GM23338 (cell line): ENCODE measurements at regions not wholly inside any gene's neighbourhood (a gene's known extent, or its start where the extent isn't known, plus 50 kb on each side); places are given as distances from the start of the nearest gene placed in this dataset.

Experiments
- ATAC-seq: fragments of 200-7000 bp; cut with Tn5 transposase; 3 replicates; pipeline ENCODE4 v1.9.1; 2020
- DNase-seq: peaks from one replicate; pipeline ENCODE4 v3.0.0-alpha.2; 2015; ENCODE audit warnings: low spot score
- H2AFZ ChIP-seq: fragments of 200-600 bp; sonication (generic); 2 replicates; pipeline ENCODE4 v1.8.0; 2016; ENCODE audit warnings: antibody characterized with exemption, mild to moderate bottlenecking, moderate library complexity
- H3F3A ChIP-seq: fragments of 200-600 bp; sonication (generic); replicated peaks from 2 replicates; pipeline ENCODE4 v1.8.0; 2017; ENCODE audit warnings: antibody characterized with exemption, mixed run types, low read depth
- H3K27ac ChIP-seq: fragments of 200-600 bp; sonication (generic); 2 replicates; pipeline ENCODE4 v1.6.1; 2016; ENCODE audit warnings: low read depth
- H3K27me3 ChIP-seq: fragments of 200-600 bp; sonication (generic); 2 replicates; pipeline ENCODE4 v1.8.0; 2016; ENCODE audit warnings: mild to moderate bottlenecking, mixed run types, moderate library complexity; ENCODE audit not compliant: insufficient read depth
- H3K36me3 ChIP-seq: fragments of 200-600 bp; sonication (generic); 2 replicates; pipeline ENCODE4 v1.8.0; 2016; ENCODE audit warnings: mild to moderate bottlenecking; ENCODE audit not compliant: insufficient read depth
- H3K4me1 ChIP-seq: fragments of 200-600 bp; sonication (generic); 2 replicates; pipeline ENCODE4 v1.8.0; 2016; ENCODE audit warnings: mild to moderate bottlenecking, moderate library complexity; ENCODE audit not compliant: insufficient read depth
- H3K4me2 ChIP-seq: fragments of 200-600 bp; sonication (generic); 2 replicates; pipeline ENCODE4 v1.7.1; 2017; ENCODE audit warnings: mixed run types
- H3K4me3 ChIP-seq: fragments of 200-600 bp; sonication (generic); 2 replicates; pipeline ENCODE4 v1.6.1; 2016; ENCODE audit warnings: mixed run types
- H3K79me2 ChIP-seq: fragments of 200-600 bp; sonication (generic); replicated peaks from 2 replicates; pipeline ENCODE4 v1.8.0; 2017; ENCODE audit warnings: mild to moderate bottlenecking; ENCODE audit not compliant: insufficient read depth
- H3K9me2 ChIP-seq: fragments of 200-600 bp; sonication (generic); 2 replicates; pipeline ENCODE4 v1.8.0; 2017; ENCODE audit not compliant: insufficient read depth
- H4K20me1 ChIP-seq: fragments of 200-600 bp; sonication (generic); replicated peaks from 2 replicates; pipeline ENCODE4 v1.8.0; 2017; ENCODE audit warnings: mild to moderate bottlenecking; ENCODE audit not compliant: insufficient read depth
- H3K27ac Mint-ChIP-seq: 2 replicates; pipeline ENCODE4 v1.8.0; 2020; ENCODE audit warnings: inconsistent platforms, mild to moderate bottlenecking, moderate library complexity, mixed read lengths
- H3K27me3 Mint-ChIP-seq: 3 replicates; pipeline ENCODE4 v1.8.0; 2022; ENCODE audit warnings: low read depth, mild to moderate bottlenecking, moderate library complexity, mixed read lengths, inconsistent platforms; ENCODE audit not compliant: insufficient read depth, poor library complexity
- H3K36me3 Mint-ChIP-seq: 3 replicates; pipeline ENCODE4 v1.8.0; 2021; ENCODE audit warnings: low read depth, mild to moderate bottlenecking, inconsistent platforms, moderate library complexity, mixed read lengths
- H3K4me1 Mint-ChIP-seq: 3 replicates; pipeline ENCODE4 v1.8.0; 2020; ENCODE audit warnings: mild to moderate bottlenecking, inconsistent platforms, mixed read lengths
- H3K4me3 Mint-ChIP-seq: 3 replicates; pipeline ENCODE4 v1.8.0; 2021; ENCODE audit warnings: moderate library complexity, mild to moderate bottlenecking, inconsistent platforms, mixed read lengths
- H3K9me3 Mint-ChIP-seq: 3 replicates; pipeline ENCODE4 v1.8.0; 2020; ENCODE audit warnings: moderate library complexity, mild to moderate bottlenecking, inconsistent platforms, mixed read lengths
- CREB1 ChIP-seq: fragments of 250-450 bp; sonication (Bioruptor Pico); IDR thresholded peaks from 2 replicates; pipeline ENCODE4 v1.5.0; 2020; ENCODE audit warnings: low read depth, mild to moderate bottlenecking, moderate library complexity
- CTCF ChIP-seq, 2 experiments: fragments of 200-600 bp in 1 of 2; sonication (generic) in 1 of 2; conservative IDR thresholded peaks; 2 replicates each; pipeline versions ENCODE4 v1.5.1 to v1.6.1; 2016 to 2017; ENCODE audit warnings: antibody characterized with exemption in 2 of 2, low read depth in 2 of 2, mild to moderate bottlenecking in 2 of 2, moderate library complexity in 1 of 2
- ETS1 ChIP-seq: IDR thresholded peaks from 2 replicates; pipeline ENCODE4 v1.6.1; 2016; ENCODE audit warnings: antibody characterized with exemption
- EZH2 ChIP-seq: fragments of 200-600 bp; sonication (generic); IDR thresholded peaks from one replicate; pipeline ENCODE4 v1.8.0; 2017; ENCODE audit warnings: antibody characterized with exemption, mild to moderate bottlenecking, low read depth; ENCODE audit not compliant: unreplicated experiment
- EZH2phosphoT487 ChIP-seq: fragments of 200-600 bp; sonication (generic); IDR thresholded peaks from one replicate; pipeline ENCODE4 v1.8.1; 2018; ENCODE audit warnings: antibody characterized with exemption; ENCODE audit not compliant: unreplicated experiment
- JUNB ChIP-seq: IDR thresholded peaks from one replicate; pipeline ENCODE4 v1.6.1; 2016; ENCODE audit warnings: antibody characterized with exemption; ENCODE audit not compliant: unreplicated experiment
- POLR2AphosphoS5 ChIP-seq: IDR thresholded peaks from 2 replicates; pipeline ENCODE4 v1.6.1; 2016; ENCODE audit warnings: antibody characterized with exemption, low read depth
- REST ChIP-seq: IDR thresholded peaks from one replicate; pipeline ENCODE4 v1.6.1; 2018; ENCODE audit warnings: antibody characterized with exemption; ENCODE audit not compliant: unreplicated experiment
- STAT1 ChIP-seq: IDR thresholded peaks from one replicate; pipeline ENCODE4 v1.6.1; 2016; ENCODE audit warnings: antibody characterized with exemption; ENCODE audit not compliant: unreplicated experiment

- Histone ChIP-seq H3K27ac (no peak overlapping the region), H3K27me3 (no peaks in the 10 kb centered on the region), H3K4me2 (no peak overlapping the region), H2AFZ (no peak overlapping the region), H3K4me3 (no peak overlapping the region), H3F3A (no peaks in the 10 kb centered on the region), H3K36me3 (no peaks in the 10 kb centered on the region), H3K79me2 (no peaks in the 10 kb centered on the region), H3K4me1 (no peaks in the 10 kb centered on the region), H3K9me2 (no peaks in the 10 kb centered on the region), H4K20me1 (no peaks in the 10 kb centered on the region)
- Mint-ChIP-seq H3K4me1 (no peaks in the 10 kb centered on the region), H3K27ac (no peak overlapping the region), H3K27me3 (no peaks in the 10 kb centered on the region), H3K36me3 (no peaks in the 10 kb centered on the region), H3K9me3 (no peaks in the 10 kb centered on the region), H3K4me3 (no peak overlapping the region)
- no peak for TF ChIP-seq EZH2phosphoT487
- TF ChIP-seq JUNB, result no peak
- TF ChIP-seq REST, result no peak
- no peak for TF ChIP-seq CTCF (conservative IDR thresholded peaks at IDR 0.05; ENCODE audit: low read depth in 2 of 2)
- no peak for TF ChIP-seq POLR2AphosphoS5
- TF ChIP-seq EZH2, result no peak
- no peak for TF ChIP-seq STAT1
- TF ChIP-seq CREB1 (CRISPR knock-in tag), result no peak
- DNase-seq (no peak), ATAC-seq (no peak)
Measured at GRCh38 chr12:84422340-84422739, 490.3 kb downstream of the SLC6A15 start.

GRCh38 chr12:84421103-84421502 lies 491.5 kb downstream of the SLC6A15 start:
- H3K79me2 ChIP-seq, result no peaks in the 10 kb centered on the region
- no peak overlapping the region for H3K4me3 ChIP-seq
- Mint-ChIP-seq H3K36me3 (no peaks in the 10 kb centered on the region), H3K4me1 (no peaks in the 10 kb centered on the region), H3K9me3 (no peaks in the 10 kb centered on the region), H3K27ac (no peak overlapping the region), H3K4me3 (no peak overlapping the region), H3K27me3 (no peaks in the 10 kb centered on the region)
- H3K9me2 ChIP-seq, result no peaks in the 10 kb centered on the region
- ATAC-seq (no peak), DNase-seq (no peak)
- no peak overlapping the region for H2AFZ ChIP-seq
- no peaks in the 10 kb centered on the region for H3K36me3 ChIP-seq
- no peak overlapping the region for H3K4me2 ChIP-seq
- no peaks in the 10 kb centered on the region for H4K20me1 ChIP-seq
- no peaks in the 10 kb centered on the region for H3F3A ChIP-seq
- no peaks in the 10 kb centered on the region for H3K4me1 ChIP-seq
- H3K27me3 ChIP-seq, result no peaks in the 10 kb centered on the region
- no peak for TF ChIP-seq ETS1
- H3K27ac ChIP-seq, result no peak overlapping the region
